Suprapubic skin (tissue), 4 donors: ENCODE measurements at regions not wholly inside any gene's neighbourhood (a gene's known extent, or its start where the extent isn't known, plus 50 kb on each side); places are given as distances from the start of the nearest gene placed in this dataset.

Source experiments
- DNase-seq, 2 donors: peaks; one replicate each; pipeline ENCODE4 v3.0.0-alpha.2; 2019; ENCODE audit warnings: low spot score in 2 of 2
- H3K27ac ChIP-seq: fragments of 200-600 bp; sonication (generic); one replicate; pipeline ENCODE4 v1.5.1; 2019
- H3K27me3 ChIP-seq: fragments of 200-600 bp; sonication (generic); one replicate; pipeline ENCODE4 v1.5.1; 2019
- H3K36me3 ChIP-seq: fragments of 200-600 bp; sonication (generic); one replicate; pipeline ENCODE4 v1.5.1; 2019
- H3K4me1 ChIP-seq: fragments of 200-600 bp; sonication (generic); one replicate; pipeline ENCODE4 v1.5.1; 2019
- H3K4me3 ChIP-seq: fragments of 200-600 bp; sonication (generic); one replicate; pipeline ENCODE4 v1.5.1; 2019; ENCODE audit warnings: mild to moderate bottlenecking
- H3K9me3 ChIP-seq: fragments of 200-600 bp; sonication (generic); one replicate; pipeline ENCODE4 v1.5.1; 2019
- CTCF ChIP-seq, 2 donors: fragments of 200-600 bp in 1 of 2; fragments of 450-650 bp in 1 of 2; sonication (generic) in 1 of 2; IDR thresholded peaks; one replicate each; pipeline ENCODE4 v1.5.1; 2016 to 2019; ENCODE audit warnings: antibody characterized with exemption in 2 of 2, mild to moderate bottlenecking in 1 of 2, moderate library complexity in 1 of 2
- EP300 ChIP-seq: sonication (generic); formaldehyde crosslinking; IDR thresholded peaks from one replicate; pipeline ENCODE4 v1.6.1; 2017; ENCODE audit warnings: antibody characterized with exemption
- POLR2A ChIP-seq, 2 donors: fragments of 450-650 bp; IDR thresholded peaks; one replicate each; pipeline ENCODE4 v1.6.1; 2017; ENCODE audit warnings: antibody characterized with exemption in 2 of 2, mild to moderate bottlenecking in 2 of 2, moderate library complexity in 2 of 2
- POLR2AphosphoS5 ChIP-seq, 3 donors: sonication (generic); formaldehyde crosslinking; IDR thresholded peaks; one replicate each; pipeline ENCODE4 v1.6.1; 2017; ENCODE audit warnings: antibody characterized with exemption in 3 of 3
- WGBS: methylation state at CpG from one replicate; pipeline ENCODE4 v1.1.5; 2018; 5-methylcytosine and 5-hydroxymethylcytosine counted together

GRCh38 chr11:81857386-81857785 lies 876.3 kb downstream of the FAM181B start:
- H3K27me3 ChIP-seq: no peaks in the 10 kb centered on the region
- H3K4me1 ChIP-seq: no peaks in the 10 kb centered on the region
- H3K36me3 ChIP-seq: no peaks in the 10 kb centered on the region
- no peak overlapping the region for H3K4me3 ChIP-seq
- 56% methylated on average over 4 of the region's 4 CpGs for WGBS
- no peak for DNase-seq
- TF ChIP-seq EP300: no peak
- no peak for TF ChIP-seq CTCF (IDR thresholded peaks at IDR 0.05)
- no peak for TF ChIP-seq POLR2A (IDR thresholded peaks at IDR 0.05)
- no peak for TF ChIP-seq POLR2AphosphoS5 (IDR thresholded peaks at IDR 0.05)
- H3K9me3 ChIP-seq: no peaks in the 10 kb centered on the region
- H3K27ac ChIP-seq: no peak overlapping the region

GRCh38 chr11:81853791-81854190 lies 879.9 kb downstream of the FAM181B start:
- Histone ChIP-seq H3K27me3 (no peaks in the 10 kb centered on the region), H3K9me3 (no peaks in the 10 kb centered on the region), H3K4me3 (no peak overlapping the region), H3K4me1 (no peaks in the 10 kb centered on the region), H3K36me3 (no peaks in the 10 kb centered on the region), H3K27ac (no peak overlapping the region)
- WGBS: 46% methylated on average over 1 of the region's 1 CpG
- TF ChIP-seq EP300 (no peak), CTCF (IDR thresholded peaks at IDR 0.05) (no peak), POLR2AphosphoS5 (IDR thresholded peaks at IDR 0.05) (no peak), POLR2A (IDR thresholded peaks at IDR 0.05) (no peak)
- no peak for DNase-seq

- Histone ChIP-seq H3K36me3 (no peaks in the 10 kb centered on the region), H3K9me3 (no peaks in the 10 kb centered on the region), H3K27ac (no peak overlapping the region), H3K27me3 (no peaks in the 10 kb centered on the region), H3K4me1 (no peaks in the 10 kb centered on the region), H3K4me3 (no peak overlapping the region)
- WGBS: 11% methylated on average over 1 of the region's 1 CpG
- DNase-seq: no peak
- TF ChIP-seq POLR2A (IDR thresholded peaks at IDR 0.05) (no peak), CTCF (IDR thresholded peaks at IDR 0.05) (no peak), EP300 (no peak), POLR2AphosphoS5 (IDR thresholded peaks at IDR 0.05) (no peak)
Observed at GRCh38 chr11:81852896-81853295, 880.8 kb downstream of the FAM181B start.

GRCh38 chr11:81840380-81840779 lies 893.3 kb downstream of the FAM181B start:
- WGBS: 63% methylated on average over 5 of the region's 5 CpGs

GRCh38 chr11:81839976-81840375 lies 893.7 kb downstream of the FAM181B start:
- H3K36me3 ChIP-seq: no peaks in the 10 kb centered on the region
- no peaks in the 10 kb centered on the region for H3K9me3 ChIP-seq
- no peak for TF ChIP-seq CTCF (IDR thresholded peaks at IDR 0.05)
- TF ChIP-seq POLR2A (IDR thresholded peaks at IDR 0.05): no peak
- TF ChIP-seq EP300: no peak
- no peaks in the 10 kb centered on the region for H3K4me1 ChIP-seq
- DNase-seq: no peak
- H3K4me3 ChIP-seq: no peak overlapping the region
- 61% methylated on average over 1 of the region's 1 CpG for WGBS
- H3K27me3 ChIP-seq: no peaks in the 10 kb centered on the region
- H3K27ac ChIP-seq: no peak overlapping the region

More at GRCh38 chr11:81840380-81840779, 893.3 kb downstream of the FAM181B start:
- Histone ChIP-seq H3K27ac (no peak overlapping the region), H3K36me3 (no peaks in the 10 kb centered on the region), H3K4me1 (no peaks in the 10 kb centered on the region), H3K27me3 (no peaks in the 10 kb centered on the region), H3K9me3 (no peaks in the 10 kb centered on the region), H3K4me3 (no peak overlapping the region)
- TF ChIP-seq CTCF (IDR thresholded peaks at IDR 0.05) (no peak), POLR2AphosphoS5 (IDR thresholded peaks at IDR 0.05) (no peak), EP300 (no peak), POLR2A (IDR thresholded peaks at IDR 0.05) (no peak)
- DNase-seq: no peak
